Esophagus muscularis mucosa (tissue), 4 donors: ENCODE measurements at regions not wholly inside any gene's neighbourhood (a gene's known extent, or its start where the extent isn't known, plus 50 kb on each side); places are given as distances from the start of the nearest gene placed in this dataset.

Experiments
- DNase-seq: peaks from one replicate; pipeline ENCODE4 v3.0.0-alpha.2; 2017; ENCODE audit errors: extremely low spot score
- H3K27ac ChIP-seq, 4 donors: fragments of 200-600 bp; sonication (generic); replicated peaks in 1 of 4; 1 replicate in 3 of 4; 2 replicates in 1 of 4; pipeline ENCODE4 v1.5.1; 2016 to 2019; ENCODE audit warnings: mild to moderate bottlenecking in 1 of 4
- H3K27me3 ChIP-seq, 4 donors: fragments of 200-600 bp; sonication (generic); one replicate each; pipeline versions ENCODE4 v1.5.1 to v1.6.0; 2016 to 2019
- H3K36me3 ChIP-seq, 4 donors: fragments of 200-600 bp; sonication (generic); one replicate each; pipeline ENCODE4 v1.5.1; 2016 to 2019
- H3K4me1 ChIP-seq, 4 donors: fragments of 200-600 bp; sonication (generic); one replicate each; pipeline ENCODE4 v1.5.1; 2016 to 2019
- H3K4me3 ChIP-seq, 4 donors: fragments of 200-600 bp; sonication (generic); 1 replicate in 2 of 4; 2 replicates in 2 of 4; pipeline ENCODE4 v1.5.1; 2016 to 2019; ENCODE audit warnings: mild to moderate bottlenecking in 4 of 4, moderate library complexity in 1 of 4
- H3K9me3 ChIP-seq, 4 donors: fragments of 200-600 bp; sonication (generic); 1 replicate in 3 of 4; 2 replicates in 1 of 4; pipeline ENCODE4 v1.5.1; 2016 to 2019
- CTCF ChIP-seq, 3 experiments: fragments of 200-600 bp in 2 of 3; fragments of 450-650 bp in 1 of 3; sonication (generic) in 2 of 3; IDR thresholded peaks; one replicate each; pipeline ENCODE4 v1.5.1; 2017 to 2019; ENCODE audit warnings: antibody characterized with exemption in 3 of 3, mild to moderate bottlenecking in 2 of 3, moderate library complexity in 1 of 3
- EP300 ChIP-seq: sonication (generic); formaldehyde crosslinking; IDR thresholded peaks from one replicate; pipeline ENCODE4 v1.6.1; 2017; ENCODE audit warnings: antibody characterized with exemption
- POLR2A ChIP-seq: fragments of 450-650 bp; IDR thresholded peaks from one replicate; pipeline ENCODE4 v1.6.1; 2017; ENCODE audit warnings: antibody characterized with exemption, moderate library complexity, mild to moderate bottlenecking, low read depth
- POLR2AphosphoS5 ChIP-seq, 2 donors: sonication (generic); formaldehyde crosslinking; IDR thresholded peaks; one replicate each; pipeline ENCODE4 v1.6.1; 2017; ENCODE audit warnings: antibody characterized with exemption in 2 of 2
- WGBS: methylation state at CpG from one replicate; pipeline ENCODE4 v1.1.5; 2018; 5-methylcytosine and 5-hydroxymethylcytosine counted together
- intact Hi-C: fragments of 100-400 bp; cut with DNase I; formaldehyde crosslinking; loops from one replicate; pipeline ENCODE4 v1.15.1; 2023

DNA sequence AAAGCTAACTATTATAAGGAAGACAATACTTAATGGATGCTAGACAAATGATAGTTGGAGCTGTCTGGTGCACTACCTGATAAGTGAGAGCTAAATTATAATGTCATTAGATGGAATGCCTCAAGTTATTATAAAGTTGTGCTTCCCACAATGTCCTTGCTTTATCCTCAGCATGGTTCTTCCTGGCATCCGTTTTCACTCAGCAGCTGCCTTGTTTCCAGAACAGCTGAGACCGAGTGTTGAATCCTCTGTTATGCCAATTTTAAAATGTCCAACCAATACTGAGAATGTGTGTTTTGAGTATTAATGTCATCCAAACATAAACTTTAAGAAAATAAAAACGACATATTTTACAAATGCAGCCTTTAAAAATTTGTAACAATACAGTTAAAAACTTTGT lies 286.7 kb upstream of the SOX2 start:
- DNase-seq: no peak
- Histone ChIP-seq H3K27me3 (no peaks in the 10 kb centered on the region), H3K4me3 (no peak overlapping the region), H3K4me1 (no peaks in the 10 kb centered on the region), H3K36me3 (no peaks in the 10 kb centered on the region), H3K27ac (no peak overlapping the region), H3K9me3 (no peaks in the 10 kb centered on the region)
- intact Hi-C loops: no loop called here
- TF ChIP-seq POLR2AphosphoS5 (IDR thresholded peaks at IDR 0.05) (no peak), EP300 (no peak), POLR2A (no peak), CTCF (IDR thresholded peaks at IDR 0.05) (no peak)
- WGBS: 23% methylated on average over 3 of the region's 3 CpGs

- Histone ChIP-seq H3K27me3 (no peaks in the 10 kb centered on the region), H3K36me3 (no peaks in the 10 kb centered on the region), H3K27ac (no peak overlapping the region), H3K4me3 (no peak overlapping the region), H3K9me3 (no peaks in the 10 kb centered on the region), H3K4me1 (no peaks in the 10 kb centered on the region)
- intact Hi-C loops: no loop called here
- WGBS: 71% methylated on average over 1 of the region's 1 CpG
- DNase-seq: no peak
- TF ChIP-seq EP300 (no peak), CTCF (IDR thresholded peaks at IDR 0.05) (no peak), POLR2AphosphoS5 (IDR thresholded peaks at IDR 0.05) (no peak), POLR2A (no peak)
Observed at GRCh38 chr3:181418233-181418632, 293.5 kb upstream of the SOX2 start.

- Histone ChIP-seq H3K4me3 (no peak overlapping the region), H3K36me3 (no peaks in the 10 kb centered on the region), H3K27ac (no peak overlapping the region), H3K9me3 (no peaks in the 10 kb centered on the region), H3K27me3 (no peaks in the 10 kb centered on the region), H3K4me1 (no peaks in the 10 kb centered on the region)
- DNase-seq: no peak
- 40% methylated on average over 8 of the region's 8 CpGs for WGBS
- intact Hi-C loops: no loop called here
- TF ChIP-seq EP300: no peak
- TF ChIP-seq CTCF (IDR thresholded peaks at IDR 0.05): no peak
- TF ChIP-seq POLR2A: no peak
- TF ChIP-seq POLR2AphosphoS5 (IDR thresholded peaks at IDR 0.05): no peak
Observed at GRCh38 chr3:181417748-181418147, 294.0 kb upstream of the SOX2 start.

GRCh38 chr3:181410870-181411269 lies 300.9 kb upstream of the SOX2 start:
- Histone ChIP-seq H3K27me3 (no peaks in the 10 kb centered on the region), H3K9me3 (no peaks in the 10 kb centered on the region), H3K27ac (no peak overlapping the region), H3K4me1 (no peaks in the 10 kb centered on the region), H3K36me3 (no peaks in the 10 kb centered on the region), H3K4me3 (no peak overlapping the region)
- TF ChIP-seq POLR2AphosphoS5 (IDR thresholded peaks at IDR 0.05) (no peak), CTCF (IDR thresholded peaks at IDR 0.05) (no peak), EP300 (no peak)
- intact Hi-C loops: no loop called here
- DNase-seq: no peak
- 93% methylated on average over 4 of the region's 4 CpGs for WGBS

- no peak for DNase-seq
- intact Hi-C loops: no loop called here
- WGBS: 73% methylated on average over 8 of the region's 8 CpGs
- H3K27ac ChIP-seq: no peak overlapping the region
- H3K27me3 ChIP-seq: no peaks in the 10 kb centered on the region
- no peaks in the 10 kb centered on the region for H3K4me1 ChIP-seq
- H3K4me3 ChIP-seq: no peak overlapping the region
- no peaks in the 10 kb centered on the region for H3K9me3 ChIP-seq
- TF ChIP-seq EP300: no peak
- TF ChIP-seq POLR2A: no peak
- TF ChIP-seq POLR2AphosphoS5 (IDR thresholded peaks at IDR 0.05): no peak
- TF ChIP-seq CTCF (IDR thresholded peaks at IDR 0.05): no peak
- no peaks in the 10 kb centered on the region for H3K36me3 ChIP-seq
Observed at GRCh38 chr3:181403876-181404660, 307.7 kb upstream of the SOX2 start.
